NOMO-1 treated with DMSO at 0.1 percent for 48 hours (cell line): ENCODE measurements at regions not wholly inside any gene's neighbourhood (a gene's known extent, or its start where the extent isn't known, plus 50 kb on each side); places are given as distances from the start of the nearest gene placed in this dataset.
"Not testable (repeated sequence)": the region's sequence is repeated elsewhere in the genome, so short reads cannot be mapped to it uniquely, and the experiment has no call there.

ENCODE experiments used
- DNase-seq: peaks from one replicate; lab custom pipeline; 2025; ENCODE audit not compliant: unreplicated experiment; lab: John Stamatoyannopoulos, UW

DNA sequence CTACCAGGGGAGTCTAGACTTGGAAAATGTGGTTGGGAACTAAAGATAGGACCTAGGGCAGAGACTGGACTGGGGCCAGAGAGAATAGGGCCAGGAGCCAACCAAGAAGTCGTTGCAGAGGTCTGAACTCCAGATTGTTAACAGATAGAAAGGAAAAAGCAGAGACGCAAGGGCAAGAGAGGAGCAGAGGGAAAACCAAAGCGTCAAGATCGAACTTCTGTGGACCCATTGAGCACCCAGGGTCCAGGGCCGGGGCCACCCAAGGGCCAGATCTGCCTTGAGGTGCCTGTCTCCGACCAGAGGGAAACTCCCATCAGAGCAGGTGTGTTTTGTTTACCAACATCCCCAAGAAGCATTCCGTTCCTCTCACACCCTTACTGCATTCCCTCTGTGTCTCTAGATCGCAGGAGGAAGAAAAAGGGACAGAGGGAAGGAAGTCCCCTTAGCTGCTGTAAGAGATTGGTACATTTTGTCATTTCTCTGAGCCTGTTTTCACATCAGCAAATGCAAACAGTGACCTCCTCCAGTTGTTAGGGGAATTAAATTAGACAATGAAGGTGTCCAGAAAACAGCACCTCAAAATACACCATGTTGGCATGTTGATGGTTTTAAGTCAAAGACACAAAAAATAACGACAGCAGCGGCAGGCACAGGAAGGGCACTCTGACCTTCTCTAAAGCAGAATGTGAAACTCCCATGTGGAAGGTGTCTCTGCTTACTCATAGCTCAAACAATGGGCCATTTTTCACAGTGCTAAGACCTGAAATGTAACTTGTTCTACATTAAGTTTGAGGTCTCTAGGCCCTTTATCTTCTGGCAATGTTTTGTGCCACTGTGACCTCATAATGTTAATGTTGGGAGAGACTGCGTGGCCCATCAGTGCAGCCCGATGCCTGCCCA lies 105.8 kb upstream of the RAB4A start:
- peak; percentile 33 for DNase-seq

DNA sequence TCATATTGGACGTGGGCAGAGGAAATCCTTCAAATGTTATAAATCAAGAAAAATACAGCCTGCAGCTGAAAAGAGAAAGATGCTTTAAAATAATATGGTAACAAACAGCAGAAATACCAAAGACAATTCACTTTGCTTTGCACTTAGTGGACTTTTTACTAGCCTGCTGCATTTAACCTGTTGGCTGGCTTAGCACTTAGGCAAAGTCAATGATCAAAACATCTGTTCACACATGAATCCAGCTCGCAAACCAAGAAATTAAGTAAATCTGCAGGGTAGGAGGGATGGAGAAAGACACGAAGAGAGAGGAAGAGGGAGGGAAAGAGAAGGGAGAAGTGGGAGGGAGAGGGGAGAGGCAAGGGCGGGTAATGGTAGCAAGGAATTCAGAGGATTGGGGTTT lies 103.6 kb upstream of the RAB4A start:
- DNase-seq = no peak

DNA sequence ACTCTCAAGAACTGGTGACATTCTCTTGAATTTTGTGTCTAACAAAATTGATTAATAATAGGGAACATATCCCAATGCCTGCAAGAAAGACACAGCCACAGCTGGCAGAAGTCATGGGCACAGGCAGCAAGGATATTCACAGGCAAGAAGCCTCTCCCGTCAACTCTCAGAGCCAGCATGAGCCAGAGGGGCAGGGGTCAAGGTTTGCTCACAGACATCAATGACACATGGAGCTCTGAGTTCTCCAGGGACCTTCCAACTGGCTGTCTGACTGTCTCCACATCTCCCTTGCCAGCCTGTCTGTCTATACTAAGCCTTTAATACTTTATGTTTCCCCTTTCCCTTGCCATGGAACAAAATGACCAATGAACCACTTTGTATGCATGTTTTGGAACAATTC lies 101.5 kb upstream of the RAB4A start:
- no peak for DNase-seq

DNA sequence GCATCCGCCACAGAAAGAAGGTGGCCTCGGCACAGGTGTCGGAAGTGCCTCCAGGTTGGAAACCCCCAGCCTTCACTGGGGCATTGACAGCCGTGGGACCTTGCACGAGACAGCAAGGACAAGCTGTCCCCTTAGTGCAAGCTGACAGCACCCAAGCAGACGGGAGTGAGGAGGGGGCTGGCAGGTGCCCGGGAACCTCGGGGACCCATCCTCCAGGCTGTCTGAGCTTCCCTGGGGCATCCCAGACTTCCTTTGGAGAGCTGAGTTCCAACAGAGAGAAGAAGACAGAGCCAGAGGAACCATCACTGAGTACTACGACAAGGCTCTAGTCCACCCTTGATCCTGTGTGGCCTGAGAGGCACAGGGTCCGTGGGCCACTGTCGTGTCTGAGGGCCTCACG lies 100.6 kb upstream of the RAB4A start:
- DNase-seq = no peak

DNA sequence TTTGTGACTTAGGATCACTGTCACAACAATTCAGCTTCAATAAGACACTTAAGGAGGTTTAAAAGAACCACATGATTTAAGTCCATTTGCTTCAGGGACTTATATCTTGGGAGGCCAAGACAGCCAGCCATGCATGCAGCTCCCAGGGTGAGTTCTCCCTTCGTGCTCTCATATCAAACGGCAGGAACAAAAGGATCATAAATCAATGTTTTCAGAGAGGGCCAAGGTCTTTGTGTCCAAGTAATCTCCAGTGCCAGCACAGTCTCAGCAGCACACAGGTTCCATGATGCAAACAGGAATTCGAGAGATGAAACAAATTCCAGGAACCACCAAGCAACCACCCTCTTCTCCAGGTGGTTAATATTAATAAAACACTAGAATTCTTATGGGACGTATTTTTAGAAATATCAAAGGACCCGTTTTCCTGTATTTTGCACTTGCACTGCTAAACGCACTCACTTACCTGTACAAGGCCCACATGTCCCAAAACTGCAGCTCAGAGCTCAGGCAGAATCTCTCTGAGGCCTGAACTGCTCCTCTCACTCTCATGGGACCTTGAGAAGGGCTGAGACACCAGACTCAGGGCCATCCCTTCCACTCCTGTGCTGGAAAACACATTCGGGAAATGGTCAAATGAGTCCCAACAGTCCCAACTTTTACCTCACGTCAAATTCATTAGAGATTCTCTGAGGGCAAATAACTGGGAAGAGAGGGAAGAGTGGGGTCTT lies 100.0 kb upstream of the RAB4A start:
- DNase-seq = no peak

DNA sequence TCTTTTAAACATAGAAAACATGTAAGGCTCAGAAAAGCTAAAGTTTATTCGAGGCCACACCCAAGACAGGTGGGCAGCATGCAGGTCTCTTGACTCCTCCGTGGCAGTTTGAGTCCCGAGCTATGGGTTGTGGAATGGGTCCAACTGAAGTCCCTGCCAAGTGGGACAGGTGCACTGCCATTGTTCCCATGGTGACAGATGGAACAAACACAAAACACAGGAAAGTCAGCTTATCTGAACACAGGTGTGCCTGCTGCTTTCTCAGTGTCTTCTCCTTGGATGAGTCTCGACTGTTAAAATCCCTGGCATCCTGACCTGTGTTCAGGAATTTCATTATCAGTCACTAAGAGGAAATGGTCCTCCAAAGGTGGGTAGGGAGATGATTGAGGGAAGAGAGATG lies 99.0 kb upstream of the RAB4A start:
- DNase-seq = no peak

DNA sequence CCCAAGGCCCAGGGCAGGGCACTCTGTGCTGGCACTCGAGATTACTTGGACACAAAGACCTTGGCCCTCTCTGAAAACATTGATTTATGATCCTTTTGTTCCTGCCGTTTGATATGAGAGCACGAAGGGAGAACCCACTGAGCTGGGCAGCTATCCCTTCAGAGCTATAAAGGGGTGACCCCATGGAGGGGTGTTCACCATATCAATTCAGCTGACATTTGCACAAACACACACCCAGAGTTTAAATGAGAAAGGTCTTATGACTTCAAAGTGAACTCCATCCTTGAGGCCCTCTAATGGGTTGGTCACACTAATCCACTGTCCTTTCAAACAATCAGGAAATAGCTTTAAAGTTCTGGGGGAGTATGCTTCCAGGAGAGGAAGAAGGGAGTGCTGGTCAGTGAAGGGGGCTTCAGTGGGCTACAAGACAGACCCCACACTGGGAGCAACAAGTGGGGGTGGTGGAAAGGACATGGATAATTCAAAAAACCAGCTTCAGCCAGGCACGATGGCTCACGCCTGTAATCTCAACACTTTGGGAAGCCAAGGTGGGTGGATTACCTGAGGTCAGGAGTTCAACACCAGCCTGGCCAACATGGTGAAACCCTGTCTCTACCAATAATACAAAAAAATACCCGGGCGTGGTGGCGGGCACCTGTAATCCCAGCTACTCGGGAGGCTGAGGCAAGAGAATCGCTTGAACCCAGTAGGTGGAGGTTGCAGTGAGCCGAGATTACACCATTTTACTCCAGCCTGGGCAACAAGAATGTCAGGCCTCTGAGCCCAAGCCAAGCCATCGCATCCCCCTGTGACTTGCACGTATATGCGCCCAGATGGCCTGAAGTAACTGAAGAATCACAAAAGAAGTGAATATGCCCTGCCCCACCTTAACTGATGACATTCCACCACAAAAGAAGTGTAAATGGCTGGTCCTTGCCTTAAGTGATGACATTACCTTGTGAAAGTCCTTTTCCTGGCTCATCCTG lies 97.1 kb upstream of the RAB4A start:
- DNase-seq = not testable (repeated sequence)

DNA sequence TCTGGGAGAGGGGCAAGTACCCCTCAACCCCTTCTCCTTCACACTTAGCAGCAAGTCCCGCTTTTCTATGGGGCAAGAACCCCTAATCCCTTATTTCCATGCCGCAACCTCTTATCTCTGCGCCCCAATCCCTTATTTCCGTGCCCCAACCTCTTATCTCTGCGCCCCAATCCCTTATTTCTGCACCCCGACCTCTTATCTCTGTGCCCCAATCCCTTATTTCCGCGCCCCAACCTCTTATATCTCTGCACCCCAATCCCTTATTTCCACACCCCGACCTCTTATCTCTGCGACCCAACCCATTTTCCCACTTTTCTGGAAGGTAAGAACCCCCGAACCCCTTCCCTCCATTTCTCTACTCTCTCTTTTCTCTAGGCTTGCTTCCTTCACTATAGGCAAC lies 95.6 kb upstream of the RAB4A start:
- not testable (repeated sequence) for DNase-seq

DNA sequence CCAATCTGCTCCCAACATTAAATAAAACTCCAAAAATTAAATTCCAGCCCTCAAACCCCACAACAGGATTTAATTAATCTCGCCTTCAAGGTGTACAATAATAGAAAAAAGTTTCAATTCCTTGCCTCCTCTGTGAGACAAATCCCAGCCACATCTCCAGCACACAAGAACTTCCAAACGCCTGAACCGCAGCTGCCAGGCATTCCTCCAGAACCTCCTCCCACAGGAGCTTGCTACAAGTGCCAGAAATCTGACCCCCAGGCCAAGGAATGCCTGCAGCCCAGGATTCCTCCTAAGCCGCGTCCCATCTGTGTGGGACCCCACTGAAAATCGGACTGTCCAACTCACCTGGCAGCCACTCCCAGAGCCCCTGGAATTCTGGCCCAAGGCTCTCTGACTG lies 94.5 kb upstream of the RAB4A start:
- not testable (repeated sequence) for DNase-seq

DNA sequence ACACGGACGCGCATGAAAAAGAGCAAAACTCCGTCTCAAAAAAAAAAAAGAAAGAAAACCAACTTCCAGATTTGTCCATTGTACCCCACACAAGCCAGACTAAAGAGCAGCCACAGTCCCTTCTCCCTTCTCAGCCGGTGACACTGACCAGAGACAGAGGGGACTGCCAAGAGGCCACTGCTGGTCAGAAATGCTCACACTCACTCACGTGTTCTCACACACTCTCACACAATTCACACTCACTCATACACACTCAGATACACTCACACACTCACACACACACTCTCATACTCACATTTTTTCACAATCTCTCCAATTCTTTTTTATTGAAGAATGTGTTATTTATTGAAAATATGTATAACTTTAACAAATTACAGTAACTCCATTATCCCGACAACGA lies 90.8 kb upstream of the RAB4A start:
- no peak for DNase-seq

DNA sequence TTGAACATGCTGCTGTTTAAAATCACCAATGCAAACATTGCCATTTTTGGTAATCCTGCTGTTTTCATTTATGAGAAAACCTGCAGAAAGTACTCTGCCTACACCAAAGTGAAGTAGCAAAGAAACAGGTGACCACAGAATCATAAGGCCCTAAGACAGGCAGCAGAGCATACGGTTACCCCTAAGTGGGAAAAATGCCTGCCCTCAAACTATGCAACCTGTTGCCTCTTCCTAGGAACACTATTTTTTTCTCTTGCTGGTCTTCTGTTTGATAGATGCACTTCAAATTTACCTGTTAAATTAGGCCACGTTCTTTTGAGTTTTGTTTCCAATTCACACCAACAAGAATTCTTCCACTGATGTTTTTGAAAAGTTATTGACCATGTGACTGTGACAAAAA lies 89.5 kb upstream of the RAB4A start:
- DNase-seq = no peak

DNA sequence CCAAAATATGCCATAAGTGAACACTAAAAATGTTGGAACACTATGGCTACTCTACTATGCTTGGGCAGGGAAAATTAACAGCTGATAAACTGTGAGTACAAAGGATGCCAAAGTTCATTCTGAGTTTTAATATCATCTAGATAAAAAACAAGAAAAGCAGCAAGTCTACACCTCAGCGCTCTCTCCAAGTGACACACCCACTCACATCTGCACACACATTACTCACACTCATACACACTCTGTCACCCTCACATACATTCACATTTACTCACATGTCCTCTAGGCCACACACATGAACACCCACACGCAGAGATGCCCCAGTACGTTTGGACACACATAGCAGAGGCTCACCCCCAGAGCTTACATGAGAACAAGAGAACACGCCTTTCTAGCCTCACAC lies 87.3 kb upstream of the RAB4A start:
- DNase-seq = no peak

DNA sequence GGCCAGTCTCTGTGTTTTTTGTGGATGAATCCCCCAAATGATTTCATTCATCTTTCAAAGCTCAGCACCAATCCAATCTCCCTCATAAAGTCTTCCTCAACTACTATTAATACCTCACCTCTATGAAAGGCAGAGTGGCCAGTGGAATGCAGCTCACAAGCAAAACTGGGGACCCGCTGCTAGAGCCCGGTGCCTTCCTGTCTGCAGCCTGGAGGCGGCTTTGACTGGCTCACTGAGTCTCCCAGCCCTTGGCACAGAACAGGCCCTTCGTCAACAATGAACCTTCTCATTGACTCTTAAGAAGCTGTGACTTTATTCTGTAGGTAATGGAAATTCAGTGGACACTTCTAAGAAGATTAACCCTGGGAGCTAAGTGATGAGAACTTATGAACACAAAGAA lies 86.8 kb upstream of the RAB4A start:
- DNase-seq = no peak

DNA sequence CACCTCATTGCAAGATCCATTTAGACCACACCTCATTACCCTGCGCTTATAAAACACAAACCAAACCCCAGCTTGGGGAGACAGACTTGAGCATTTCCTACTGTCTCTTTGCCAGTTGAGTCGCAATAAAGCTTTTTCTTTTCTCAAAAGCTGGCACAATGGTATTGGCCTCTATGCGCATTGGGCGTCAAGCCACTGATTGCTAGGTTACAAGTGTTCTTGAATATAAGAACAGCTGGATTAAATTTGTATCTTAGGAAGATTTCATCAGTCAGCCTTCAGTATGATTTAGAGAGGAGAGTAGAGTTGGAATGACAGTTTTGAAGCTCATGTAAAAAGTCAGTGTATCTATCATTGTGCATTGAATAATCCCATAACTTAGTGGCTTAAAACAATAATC lies 84.9 kb upstream of the RAB4A start:
- DNase-seq = no peak

DNA sequence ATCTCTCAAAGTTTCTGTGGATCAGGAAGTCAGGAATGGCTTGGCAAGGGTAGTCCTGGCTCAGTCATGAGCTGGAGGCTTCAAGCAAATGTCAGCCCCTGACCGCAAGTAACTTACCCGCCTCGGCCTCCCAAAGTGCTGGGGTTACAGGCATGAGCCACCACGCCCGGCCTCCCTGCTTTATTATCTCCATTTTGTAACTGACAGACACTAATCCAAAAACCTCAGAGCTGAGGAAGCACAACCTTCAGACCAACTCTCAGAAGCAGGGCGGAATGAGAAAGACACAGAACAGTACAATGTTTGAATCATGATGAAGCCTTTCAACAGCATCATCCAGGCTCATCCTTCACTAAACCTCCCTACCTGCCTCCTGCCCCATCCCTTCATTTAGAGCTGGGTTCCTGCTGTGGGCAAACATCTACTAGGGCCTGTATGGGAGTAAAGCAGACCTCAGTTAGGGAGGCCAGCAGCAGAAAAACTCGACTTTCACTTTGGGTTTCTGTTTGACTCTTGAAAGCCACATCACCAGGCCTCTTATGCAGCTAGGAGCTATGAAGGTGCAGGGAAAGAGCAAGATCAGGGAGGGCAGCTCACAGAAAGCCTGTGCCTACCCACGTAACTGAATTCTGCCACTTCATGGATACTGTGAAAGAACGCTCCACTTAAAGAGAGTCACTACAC lies 84.4 kb upstream of the RAB4A start:
- DNase-seq = no peak

DNA sequence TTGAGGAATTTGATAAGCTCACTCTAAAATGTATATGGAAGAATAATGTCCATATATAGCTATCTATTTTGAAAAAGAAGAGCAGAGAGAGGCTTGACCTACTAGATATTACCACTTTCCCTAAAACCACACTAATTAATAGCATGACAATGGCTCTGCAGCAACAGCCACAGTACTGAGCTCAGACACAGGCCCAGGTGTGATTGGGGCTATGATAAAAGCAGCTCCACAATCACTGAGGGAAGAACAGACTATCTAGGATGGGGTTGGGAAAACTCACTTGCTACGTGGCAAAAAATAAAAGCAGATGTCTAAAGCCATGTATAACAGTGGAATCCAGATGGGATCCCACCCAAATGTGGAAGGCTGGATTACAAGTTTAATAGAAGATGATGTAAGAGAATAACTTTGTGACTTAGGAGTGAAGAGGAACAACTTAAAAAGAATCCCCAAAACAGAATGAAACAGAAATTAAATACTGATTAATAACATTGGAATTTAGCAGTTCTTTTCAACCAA lies 80.8 kb upstream of the RAB4A start:
- no peak for DNase-seq

DNA sequence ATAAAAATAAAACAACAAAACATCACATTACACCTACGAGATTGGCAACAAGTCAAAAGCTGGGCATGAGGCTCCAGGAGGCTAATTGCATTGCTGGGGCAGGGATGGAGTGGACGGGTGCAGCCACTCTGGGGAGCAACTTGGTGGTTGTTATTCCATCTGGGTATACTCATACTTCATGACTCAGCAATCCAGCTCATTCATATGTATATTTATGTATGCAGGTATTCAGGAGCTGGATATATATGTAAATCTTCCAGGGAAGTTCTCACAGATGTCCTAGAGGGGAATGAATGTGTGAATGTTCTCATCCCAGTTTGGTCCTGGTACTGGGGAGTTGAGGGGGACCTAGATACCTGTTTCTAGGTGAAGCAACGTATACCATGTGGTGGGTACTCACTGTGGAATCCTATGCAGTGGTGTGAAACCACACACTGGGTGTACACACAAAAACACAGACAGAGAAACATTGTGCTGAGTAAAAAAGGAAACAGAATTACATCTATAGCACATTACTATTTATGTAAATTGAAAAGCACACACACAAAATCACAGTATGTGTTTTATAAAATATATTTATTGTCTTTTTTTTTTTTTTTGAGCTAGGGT lies 79.7 kb upstream of the RAB4A start:
- DNase-seq = no peak

DNA sequence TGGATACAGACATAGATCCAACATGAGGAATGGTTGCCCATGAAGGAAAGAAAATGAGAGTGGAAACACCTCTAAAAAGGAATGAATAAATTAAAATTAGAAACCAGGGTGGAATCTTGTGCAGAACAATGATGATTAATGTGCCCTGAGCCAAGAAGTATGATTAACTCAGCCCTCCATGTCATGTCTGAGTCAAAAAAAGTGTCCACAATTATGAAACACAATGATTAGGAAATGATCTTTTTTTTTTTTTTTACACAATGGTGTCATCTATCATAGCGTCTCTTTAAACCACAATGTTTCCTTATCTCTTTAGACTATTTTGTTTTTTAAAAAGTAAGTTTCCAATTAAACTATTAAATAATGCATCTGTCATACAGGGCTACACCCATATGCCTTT lies 78.9 kb upstream of the RAB4A start:
- DNase-seq = peak; percentile 80

DNA sequence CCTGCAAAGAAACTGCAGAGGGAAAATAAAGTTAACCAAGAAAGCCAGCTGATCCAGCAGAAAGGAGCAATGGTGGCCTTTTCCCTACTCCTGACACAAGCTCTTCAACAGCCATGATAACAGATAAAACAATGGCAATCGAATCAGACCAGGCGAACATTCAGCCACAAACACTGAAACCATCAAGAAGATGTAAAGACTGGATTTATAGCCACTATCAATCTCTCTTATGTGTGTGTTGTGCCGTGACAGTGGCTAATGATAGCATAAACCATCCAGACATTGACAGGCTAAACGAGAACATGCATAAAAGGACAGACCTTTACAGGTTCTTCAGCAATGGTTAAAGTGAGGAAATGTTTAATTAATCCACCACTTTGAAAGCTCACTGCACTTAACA lies 78.1 kb upstream of the RAB4A start:
- no peak for DNase-seq

DNA sequence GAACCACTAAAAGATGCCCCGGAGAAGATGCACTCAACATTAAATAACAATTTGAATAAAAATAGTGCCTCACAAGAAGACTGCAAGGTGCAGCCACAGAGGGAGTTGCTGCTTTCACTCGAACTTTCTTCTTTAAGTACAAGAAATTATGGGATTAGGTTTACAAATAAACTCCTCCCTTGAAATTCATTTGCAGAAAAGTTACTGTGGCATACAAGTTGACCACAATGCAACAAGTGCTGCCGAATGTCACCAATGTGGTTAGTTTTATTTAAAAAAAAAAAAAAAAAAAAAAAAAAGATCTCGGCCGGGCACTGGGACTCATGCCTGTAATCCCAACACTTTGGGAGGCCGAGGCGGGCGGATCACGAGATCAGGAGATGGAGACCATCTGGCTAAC lies 76.8 kb upstream of the RAB4A start:
- DNase-seq = no peak
